ENCODE measurements at regions not wholly inside any gene's neighbourhood (a gene's known extent, or its start where the extent isn't known, plus 50 kb on each side); places are given as distances from the start of the nearest gene placed in this dataset.

GRCh38 chr15:95252404-95252803 lies 1021.0 kb downstream of the MCTP2 start:
- H3K4me3 ChIP-seq (ENCODE audit: low read length), result no peak overlapping the region
- no peak for DNase-seq (ENCODE audit: low read depth)
- no peak for TF ChIP-seq CTCF (conservative IDR thresholded peaks at IDR 0.05; ENCODE audit: low read depth, low read length)

- DNase-seq (ENCODE audit: low read depth), result no peak
- TF ChIP-seq CTCF (conservative IDR thresholded peaks at IDR 0.05; ENCODE audit: low read depth, low read length), result no peak
- H3K4me3 ChIP-seq (ENCODE audit: low read length), result no peak overlapping the region
Observed at GRCh38 chr15:95254263-95254662, 1022.9 kb downstream of the MCTP2 start.

- peak; percentile 78 for TF ChIP-seq CTCF (conservative IDR thresholded peaks at IDR 0.05; ENCODE audit: low read depth, low read length)
- no peak for DNase-seq (ENCODE audit: low read depth)
- no peak overlapping the region for H3K4me3 ChIP-seq (ENCODE audit: low read length)
Observed at GRCh38 chr15:95259513-95259912, 1028.2 kb downstream of the MCTP2 start.

GRCh38 chr15:95259965-95260364 lies 1028.6 kb downstream of the MCTP2 start:
- DNase-seq (ENCODE audit: low read depth), result no peak
- TF ChIP-seq CTCF (conservative IDR thresholded peaks at IDR 0.05; ENCODE audit: low read depth, low read length), result no peak
- no peak overlapping the region for H3K4me3 ChIP-seq (ENCODE audit: low read length)

- TF ChIP-seq CTCF (conservative IDR thresholded peaks at IDR 0.05; ENCODE audit: low read depth, low read length), result no peak
Observed at GRCh38 chr15:95260856-95261255, 1029.5 kb downstream of the MCTP2 start.

GRCh38 chr15:95261546-95261945 lies 1030.2 kb downstream of the MCTP2 start:
- TF ChIP-seq CTCF (conservative IDR thresholded peaks at IDR 0.05; ENCODE audit: low read depth, low read length), result no peak
- no peak for DNase-seq (ENCODE audit: low read depth)

More at GRCh38 chr15:95260856-95261255, 1029.5 kb downstream of the MCTP2 start:
- no peak for DNase-seq (ENCODE audit: low read depth)
- H3K4me3 ChIP-seq (ENCODE audit: low read length), result no peak overlapping the region

GRCh38 chr15:95261968-95262367 lies 1030.6 kb downstream of the MCTP2 start:
- no peak overlapping the region for H3K4me3 ChIP-seq (ENCODE audit: low read length)
- no peak for TF ChIP-seq CTCF (conservative IDR thresholded peaks at IDR 0.05; ENCODE audit: low read depth, low read length)
- no peak for DNase-seq (ENCODE audit: low read depth)

More at GRCh38 chr15:95261546-95261945, 1030.2 kb downstream of the MCTP2 start:
- no peak overlapping the region for H3K4me3 ChIP-seq (ENCODE audit: low read length)
